LoVo (cell line): ENCODE measurements at regions not wholly inside any gene's neighbourhood (a gene's known extent, or its start where the extent isn't known, plus 50 kb on each side); places are given as distances from the start of the nearest gene placed in this dataset.
"Not testable (repeated sequence)": the region's sequence is repeated elsewhere in the genome, so short reads cannot be mapped to it uniquely, and the experiment has no call there.

Experiments
- DNase-seq: peaks from one replicate; pipeline ENCODE4 v3.0.0-alpha.2; 2016; ENCODE audit warnings: low spot score

DNA sequence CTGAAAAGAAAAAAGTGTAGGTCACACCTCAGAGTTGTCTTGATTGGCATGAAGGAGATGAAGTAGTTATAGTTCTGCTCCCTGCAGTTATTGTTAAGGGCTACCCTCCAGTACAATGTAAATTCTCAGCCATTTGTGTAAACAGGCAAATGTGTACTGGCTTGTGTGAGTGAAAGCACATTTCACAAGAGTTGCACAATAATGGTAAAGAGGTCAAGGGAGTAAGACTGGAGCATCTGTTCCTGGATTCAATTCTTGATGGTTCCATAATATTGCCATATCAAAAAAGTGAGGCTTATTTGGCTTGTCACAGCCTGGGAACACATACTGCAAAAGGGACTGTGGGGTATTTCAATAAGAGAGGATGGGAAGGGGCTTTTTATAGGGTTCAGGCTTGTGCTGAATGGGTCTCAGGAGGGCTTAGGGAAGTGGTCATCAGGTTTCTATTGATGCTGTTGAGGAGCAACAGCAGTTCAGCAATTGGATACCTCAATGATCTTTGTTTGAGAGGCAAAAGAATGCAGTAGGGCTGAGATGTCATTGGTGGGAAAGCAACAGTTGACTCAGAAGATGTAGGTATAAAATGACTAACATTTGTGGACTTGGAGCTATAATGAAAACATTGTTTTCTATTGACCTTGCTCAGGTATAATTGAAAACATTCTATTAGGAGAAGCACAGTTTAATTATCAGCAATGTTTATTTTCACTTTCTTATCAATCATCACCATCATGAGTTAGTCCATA lies 402.6 kb downstream of the BCKDHB start:
- DNase-seq: no peak

DNA sequence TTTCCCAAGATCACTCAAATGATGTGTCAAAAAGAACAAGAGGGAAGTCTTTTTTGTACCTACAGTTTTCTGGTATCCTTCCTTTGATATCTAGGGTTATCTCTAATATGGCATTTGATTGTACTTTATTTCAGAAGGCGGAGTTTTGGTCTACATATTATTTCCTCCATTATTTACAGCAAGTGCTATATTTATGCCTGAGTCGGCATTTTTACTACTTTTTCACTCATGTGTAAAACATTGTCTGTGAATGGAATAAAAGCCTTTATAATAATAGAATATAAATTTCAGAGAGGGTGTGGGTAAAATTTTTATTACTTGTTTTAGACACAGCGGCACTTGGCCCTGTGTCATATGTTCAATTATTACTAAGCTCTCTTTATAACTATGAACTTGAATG lies 398.4 kb downstream of the BCKDHB start:
- no peak for DNase-seq

DNA sequence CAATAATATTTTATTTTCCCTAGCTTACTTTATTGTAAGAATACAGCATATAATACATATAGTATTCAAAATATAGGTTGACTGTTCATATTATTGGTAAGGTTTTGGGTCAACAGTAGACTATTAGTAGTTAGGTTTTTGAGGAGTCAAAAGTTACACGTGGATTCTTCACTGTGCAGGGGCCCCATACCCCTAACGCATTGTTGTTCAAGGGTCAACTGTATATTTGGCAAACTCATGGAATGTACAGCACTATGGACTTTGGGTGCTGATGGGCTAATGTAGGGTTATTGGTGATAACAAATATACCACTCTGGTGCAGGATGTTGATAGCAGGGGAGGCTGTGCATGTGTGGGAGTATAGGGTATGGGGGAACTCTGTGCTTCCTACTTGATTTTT lies 397.2 kb downstream of the BCKDHB start:
- DNase-seq: no peak

DNA sequence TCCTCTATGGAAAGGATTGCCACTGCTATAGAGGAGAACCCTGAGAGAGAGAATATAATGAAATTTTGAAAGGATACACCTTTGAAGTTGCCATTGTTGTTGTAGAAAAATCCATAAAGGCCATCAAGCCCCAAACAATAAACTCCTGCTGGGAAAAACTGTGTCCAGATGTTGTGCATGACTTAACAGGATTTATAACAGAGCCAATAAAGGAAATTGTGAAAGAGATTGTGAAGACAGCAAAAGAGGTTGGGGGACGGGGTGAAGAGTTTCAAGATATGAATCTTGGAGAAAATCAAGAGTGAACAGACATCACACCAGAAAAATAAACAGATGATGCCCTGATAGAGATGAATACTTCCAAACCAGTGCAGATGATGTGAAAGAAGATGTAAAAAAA lies 396.4 kb downstream of the BCKDHB start:
- DNase-seq: no peak

DNA sequence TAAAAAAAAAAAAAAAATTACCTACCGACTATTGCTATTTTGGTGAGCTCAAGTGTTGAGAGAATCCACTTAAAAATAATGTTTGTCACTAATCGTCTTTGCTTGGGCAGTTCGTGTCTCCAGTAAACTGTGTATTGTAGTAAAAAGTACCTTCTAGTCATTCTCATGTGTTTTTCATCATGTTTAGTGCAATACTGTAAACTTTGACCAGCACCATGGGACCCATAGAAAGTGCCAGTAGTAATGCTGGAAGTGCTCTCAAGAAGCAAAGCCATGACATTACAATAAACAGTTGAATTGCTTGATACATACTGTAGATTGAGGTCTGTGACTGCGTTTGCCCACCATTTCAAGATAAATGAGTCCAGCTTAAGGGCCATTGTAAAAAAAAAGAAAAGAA lies 395.2 kb downstream of the BCKDHB start:
- no peak for DNase-seq

DNA sequence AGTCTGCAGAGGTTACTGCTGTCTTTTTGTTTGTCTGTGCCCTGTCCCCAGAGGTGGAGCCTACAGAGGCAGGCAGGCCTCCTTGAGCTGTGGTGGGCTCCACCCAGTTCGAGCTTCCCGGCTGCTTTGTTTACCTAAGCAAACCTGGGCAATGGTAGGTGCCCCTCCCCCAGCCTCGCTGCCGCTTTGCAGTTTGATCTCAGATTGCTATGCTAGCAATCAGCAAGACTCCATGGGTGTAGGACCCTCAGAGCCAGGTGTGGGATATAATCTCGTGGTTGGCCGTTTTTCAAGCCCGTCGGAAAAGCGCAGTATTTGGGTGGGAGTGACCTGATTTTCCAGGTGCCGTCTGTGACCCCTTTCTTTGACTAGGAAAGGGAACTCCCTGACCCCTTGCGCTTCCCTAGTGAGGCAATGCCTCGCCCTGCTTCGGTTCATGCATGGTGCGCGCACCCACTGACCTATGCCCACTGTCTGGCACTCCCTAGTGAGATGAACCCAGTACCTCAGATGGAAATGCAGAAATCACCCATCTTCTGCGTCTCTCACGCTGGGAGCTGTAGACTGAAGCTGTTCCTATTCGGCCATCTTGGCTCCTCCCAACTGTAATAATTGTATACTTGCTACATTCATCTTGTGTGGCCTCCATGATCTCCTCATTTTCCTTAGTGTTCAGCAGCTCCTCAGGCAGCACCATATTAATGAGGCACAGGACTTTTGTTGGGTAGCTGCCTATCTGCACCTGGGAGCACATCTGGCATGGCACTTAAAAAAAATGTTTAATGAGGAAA lies 391.4 kb downstream of the BCKDHB start:
- not testable (repeated sequence) for DNase-seq

DNA sequence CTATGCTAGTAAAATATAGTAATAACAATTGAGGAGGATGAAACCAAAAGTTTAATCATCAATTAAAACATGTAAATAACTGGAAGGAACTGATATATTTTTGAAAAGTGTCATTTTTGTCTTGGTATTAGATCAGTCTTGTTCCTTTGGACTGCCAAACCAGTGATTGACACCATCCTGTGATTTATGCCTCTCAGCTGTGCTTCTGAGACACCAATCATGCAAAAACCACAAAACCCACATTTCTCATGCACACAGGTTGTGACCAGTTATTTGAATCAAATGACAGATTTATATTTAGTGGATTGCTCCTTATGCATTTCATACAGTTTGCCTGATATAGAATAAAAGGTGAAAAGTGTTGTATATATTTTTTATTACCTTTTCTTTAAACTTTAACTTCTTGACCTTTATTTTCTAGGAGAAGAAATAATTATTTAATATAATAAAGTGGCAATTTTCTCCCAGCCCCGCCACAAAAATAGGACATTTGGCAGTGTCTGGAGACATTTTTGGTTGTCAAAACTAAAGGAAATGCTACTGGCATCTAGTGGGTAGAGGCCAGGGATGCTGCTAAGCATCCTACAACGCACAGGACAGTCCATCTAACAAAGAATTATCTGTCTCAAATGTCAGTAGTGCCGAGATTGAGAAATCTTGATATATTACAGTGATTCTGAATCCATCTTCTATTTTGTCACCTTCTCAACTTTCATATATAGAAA lies 383.6 kb downstream of the BCKDHB start:
- no peak for DNase-seq

DNA sequence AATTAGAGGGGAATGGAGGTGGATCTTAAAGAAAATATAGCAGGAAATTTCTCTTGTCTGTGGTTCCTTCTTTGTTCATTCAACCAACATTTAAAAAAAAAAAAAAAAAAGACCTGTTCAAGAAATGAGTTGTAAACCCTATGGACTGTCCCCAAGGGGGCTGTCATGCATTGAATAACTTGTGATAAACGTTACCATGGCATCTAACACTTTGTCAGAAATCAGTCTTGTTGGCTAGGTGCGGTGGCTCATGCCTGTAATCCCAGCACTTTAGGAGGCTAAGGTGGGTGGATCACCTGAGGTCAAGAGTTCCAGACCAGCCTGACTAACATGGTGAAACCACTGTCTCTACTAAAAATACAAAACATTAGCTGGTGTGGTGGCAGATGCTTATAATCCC lies 381.7 kb downstream of the BCKDHB start:
- DNase-seq: no peak

DNA sequence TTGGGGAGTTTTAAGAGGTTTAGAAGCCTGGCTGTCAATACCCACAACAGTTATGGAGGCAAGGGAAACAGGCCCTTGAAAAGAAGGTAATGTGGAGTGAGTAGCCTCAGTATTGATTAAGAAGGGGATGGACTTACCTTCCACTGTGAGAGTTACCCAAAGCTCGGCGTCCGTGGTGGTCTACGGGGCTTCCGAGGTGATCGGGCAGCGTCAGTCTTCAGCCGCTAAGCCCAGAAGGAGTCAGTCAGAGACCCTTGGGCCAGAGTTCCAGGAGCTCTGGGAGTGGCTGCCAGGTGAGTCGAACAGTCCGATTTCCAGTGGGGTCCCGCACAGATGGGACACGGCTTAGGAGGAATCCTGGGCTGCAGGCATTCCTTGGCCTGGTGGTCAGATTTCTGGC lies 379.0 kb downstream of the BCKDHB start:
- DNase-seq: not testable (repeated sequence)

DNA sequence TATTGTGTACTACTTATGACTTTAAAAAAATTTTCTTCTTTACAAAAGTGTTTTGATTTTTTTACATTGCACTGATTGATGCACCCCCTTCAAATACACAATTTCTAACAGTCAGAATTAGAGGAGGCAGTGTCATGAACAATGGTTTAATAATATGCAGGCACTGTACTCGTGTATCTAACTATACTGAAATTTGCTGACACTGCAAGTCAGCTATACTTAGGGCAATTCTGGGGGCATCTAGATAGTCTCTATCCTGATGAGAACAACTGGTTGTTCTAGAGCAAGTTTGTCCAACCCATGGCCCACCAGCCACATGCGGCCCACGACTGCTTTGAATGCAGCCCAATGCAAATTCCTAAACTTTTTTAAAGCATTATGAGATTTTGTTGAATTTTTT lies 375.6 kb downstream of the BCKDHB start:
- no peak for DNase-seq

DNA sequence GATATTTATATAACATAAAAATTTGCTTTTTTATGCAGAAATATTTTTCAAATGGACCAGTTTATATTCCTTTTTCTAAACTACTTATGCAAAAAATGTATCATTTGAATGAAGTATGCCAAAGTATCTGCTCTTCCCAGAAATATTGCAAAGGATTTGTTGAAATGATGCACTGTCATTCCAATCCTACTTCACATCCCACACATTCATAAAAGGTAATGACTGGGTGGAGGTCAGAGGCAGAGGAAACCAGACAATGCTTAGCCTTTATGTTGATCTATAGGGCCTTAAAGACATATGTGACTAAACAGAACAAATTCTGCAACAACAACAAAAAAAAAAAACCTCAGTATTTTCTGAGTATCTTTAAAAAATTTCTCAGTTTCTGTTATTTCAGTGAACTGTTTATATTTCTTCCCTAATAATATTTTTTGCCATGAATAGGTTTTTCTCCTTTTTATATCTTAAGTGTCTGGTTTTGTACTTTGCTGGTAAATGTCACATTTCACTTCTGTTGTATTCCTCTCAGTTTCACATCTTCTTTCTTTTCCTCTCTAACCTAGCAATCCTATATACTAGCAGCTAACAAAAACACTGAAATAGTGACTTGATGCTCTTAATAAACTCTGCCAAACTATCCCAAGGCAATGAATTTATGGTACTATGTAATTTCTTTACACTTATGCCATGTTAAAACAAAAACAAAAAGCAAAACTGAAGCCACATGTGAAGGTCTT lies 374.1 kb downstream of the BCKDHB start:
- DNase-seq: no peak

DNA sequence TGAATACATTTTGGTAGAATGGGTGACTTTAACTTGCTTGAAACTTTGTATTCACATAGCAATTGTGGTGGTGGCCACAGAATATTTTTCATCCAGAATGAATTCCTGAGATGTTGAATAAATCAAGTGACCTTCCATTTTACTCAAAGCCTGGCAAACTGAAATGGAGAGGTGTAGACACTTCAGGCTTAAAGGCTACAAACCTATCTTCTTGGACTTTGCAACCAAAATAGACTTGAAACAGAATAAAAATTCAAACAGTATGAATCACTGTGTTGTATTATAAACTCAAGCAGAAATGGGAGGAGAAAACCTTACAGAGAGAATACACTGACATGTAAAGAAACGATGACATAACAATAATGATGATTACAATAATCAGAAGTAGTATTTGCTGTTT lies 371.6 kb downstream of the BCKDHB start:
- no peak for DNase-seq

DNA sequence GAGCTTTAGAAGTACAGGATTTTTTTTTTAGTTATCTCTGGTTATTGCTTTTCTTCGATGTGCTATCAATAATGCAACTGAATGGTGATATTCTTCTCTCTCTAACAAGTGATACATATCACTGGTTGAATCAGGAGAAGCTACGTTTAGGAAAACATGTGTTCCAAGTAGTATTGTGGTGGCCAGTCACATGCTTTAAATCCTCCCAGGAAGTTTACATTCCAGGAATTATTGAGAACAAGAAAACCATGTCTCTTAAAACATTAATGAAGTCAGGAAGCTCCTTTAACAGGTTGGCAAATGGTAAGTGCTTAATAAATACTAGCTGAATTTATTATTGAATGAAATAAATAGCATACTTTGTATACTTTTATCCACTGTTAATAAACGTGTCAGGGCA lies 371.1 kb downstream of the BCKDHB start:
- no peak for DNase-seq

DNA sequence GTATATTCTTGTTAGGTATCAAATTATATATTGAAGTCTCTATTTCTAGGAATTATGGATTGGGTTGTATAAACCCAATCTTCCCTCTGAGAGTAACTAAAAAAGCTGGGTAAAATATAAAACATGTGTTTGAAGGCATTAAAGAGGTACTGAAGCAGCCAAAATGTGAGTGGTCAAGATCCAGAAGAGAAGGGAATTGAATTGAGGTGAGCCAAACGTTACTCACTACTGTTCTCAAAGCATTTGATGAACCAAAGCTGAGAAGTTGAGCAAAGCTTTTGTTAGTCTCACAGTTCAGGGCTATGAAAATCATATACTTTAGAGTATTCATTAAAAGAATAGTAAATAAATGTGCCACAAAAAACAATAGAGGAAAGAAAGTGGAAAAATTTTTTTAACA lies 365.8 kb downstream of the BCKDHB start:
- no peak for DNase-seq

DNA sequence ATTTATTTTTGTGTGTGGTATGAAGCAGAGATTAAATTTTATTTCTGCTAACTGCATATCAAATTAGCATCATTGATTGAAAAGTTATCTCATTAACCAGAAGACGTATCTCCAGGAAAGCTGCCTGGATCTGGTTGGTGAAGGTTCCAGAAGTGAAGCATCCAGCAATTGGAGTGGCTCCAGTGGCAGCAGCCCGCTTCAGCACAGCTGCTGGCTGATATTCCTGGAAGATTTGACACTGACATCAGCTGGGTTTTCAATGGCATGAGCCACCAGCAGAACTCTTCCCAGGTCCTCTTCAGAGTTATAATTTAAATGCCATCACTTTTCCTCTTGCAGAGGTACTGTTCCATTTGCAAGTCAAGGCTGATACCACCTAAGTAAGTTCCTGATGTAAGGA lies 363.5 kb downstream of the BCKDHB start:
- no peak for DNase-seq

DNA sequence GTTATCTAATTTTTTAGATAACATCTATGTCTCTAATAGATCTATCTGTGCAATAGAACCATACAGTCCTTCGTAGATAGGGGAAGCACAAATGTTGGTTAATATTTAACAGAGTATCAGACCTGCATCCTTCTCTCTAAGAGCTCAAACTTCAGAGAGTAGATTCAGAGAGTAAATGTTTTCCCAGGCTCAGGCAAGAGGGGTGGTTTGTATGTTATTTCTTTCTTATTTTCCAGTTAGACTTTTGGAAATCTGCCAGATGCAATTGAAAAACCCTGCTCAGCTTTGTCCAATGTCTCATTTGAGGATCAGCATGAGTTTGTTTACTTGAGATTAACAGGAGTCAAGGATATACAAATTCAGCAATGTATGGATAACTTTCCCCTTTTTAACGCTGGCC lies 361.9 kb downstream of the BCKDHB start:
- DNase-seq: peak; percentile 58

DNA sequence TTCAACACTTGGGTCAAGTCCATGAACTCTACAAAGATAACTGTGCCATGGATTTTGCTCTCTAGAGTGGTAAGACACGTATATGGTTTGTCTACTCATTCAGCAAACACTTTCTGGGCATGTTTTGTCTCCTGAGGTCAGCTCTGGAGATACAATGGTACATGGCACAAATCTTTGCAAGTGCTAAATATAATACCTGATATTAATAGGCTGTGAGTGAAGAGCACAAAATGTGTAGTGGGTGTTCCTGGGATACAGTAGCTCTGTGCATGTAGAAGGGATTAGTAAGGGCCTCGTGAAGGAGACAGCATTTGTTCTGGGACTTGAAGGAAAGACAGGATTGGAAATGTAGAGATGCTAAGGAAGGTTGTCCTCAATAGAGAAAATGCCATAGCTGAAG lies 360.9 kb downstream of the BCKDHB start:
- no peak for DNase-seq

DNA sequence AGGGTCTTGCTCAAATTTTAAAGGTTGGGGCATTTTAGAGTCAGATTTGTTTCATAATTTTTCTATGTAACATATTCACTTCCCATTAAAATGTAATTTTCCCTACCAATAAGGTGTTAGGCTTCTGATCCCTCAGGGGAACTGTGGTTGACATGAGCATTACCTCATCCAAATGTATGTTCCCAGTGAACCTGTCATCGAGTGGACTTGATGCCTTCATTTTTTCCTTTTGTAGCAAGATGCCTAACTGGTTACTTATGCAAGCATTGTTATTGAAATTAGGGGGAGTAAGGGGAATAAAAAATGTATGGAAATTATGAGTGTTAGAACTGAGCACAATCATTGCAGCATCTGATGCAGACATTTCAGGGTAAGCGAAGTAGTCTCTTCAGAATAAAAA lies 360.5 kb downstream of the BCKDHB start:
- no peak for DNase-seq

DNA sequence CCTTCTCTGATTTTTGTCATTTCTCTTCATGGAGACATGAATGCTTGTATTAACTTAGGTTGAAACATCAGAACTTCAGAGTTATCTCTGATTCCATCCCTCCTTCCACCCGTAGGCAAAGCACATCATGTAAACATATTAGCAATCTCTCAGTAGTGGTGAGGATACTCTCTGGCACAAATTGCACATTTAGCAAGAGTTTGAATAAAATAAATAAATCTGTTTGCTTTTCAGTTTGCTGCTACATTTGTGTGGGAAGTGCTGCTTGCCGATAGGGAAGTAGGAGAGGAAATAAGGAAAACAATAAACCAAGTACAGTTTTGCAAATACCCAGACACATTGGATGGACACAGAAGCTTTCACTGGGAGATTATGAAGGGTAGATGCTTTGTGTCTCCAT lies 359.0 kb downstream of the BCKDHB start:
- no peak for DNase-seq

DNA sequence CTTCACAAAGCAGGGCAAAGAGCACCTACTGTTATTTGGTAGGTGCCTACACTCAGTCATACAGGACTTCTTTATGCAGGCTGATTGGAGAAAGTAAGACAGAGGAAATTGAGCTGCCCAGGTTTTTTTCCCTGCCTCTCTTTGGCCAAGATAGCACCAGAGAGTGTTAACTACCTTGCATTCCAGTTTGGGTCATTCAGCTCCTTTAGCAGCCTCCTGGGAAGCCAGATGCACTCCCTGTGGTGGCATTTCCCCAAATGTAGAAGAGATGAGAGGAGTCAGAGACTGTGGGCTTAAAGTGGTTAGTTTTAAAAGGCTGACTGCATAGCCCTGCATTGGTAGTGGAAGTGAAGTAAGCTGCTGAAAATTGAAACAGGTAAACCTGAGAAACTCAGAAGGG lies 358.4 kb downstream of the BCKDHB start:
- no peak for DNase-seq

DNA sequence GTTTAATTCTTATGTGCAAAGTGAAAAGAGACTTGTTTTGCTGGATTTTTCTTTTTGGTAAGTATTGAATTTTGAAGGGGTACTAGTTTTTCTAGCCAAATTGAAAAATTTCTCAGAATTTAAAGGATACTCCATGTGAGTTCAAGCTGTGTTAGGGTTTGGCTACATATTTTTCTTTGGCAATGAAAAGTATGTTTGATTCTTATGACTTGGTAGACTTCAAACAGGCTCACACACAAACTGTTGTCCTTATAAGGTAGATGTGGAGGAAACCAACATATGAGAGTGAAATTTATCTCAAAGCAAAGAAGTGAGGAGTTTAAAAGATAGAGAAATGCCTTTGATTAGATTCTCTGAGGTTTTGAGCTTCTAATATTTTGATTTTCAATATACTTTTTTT lies 356.7 kb downstream of the BCKDHB start:
- DNase-seq: no peak

DNA sequence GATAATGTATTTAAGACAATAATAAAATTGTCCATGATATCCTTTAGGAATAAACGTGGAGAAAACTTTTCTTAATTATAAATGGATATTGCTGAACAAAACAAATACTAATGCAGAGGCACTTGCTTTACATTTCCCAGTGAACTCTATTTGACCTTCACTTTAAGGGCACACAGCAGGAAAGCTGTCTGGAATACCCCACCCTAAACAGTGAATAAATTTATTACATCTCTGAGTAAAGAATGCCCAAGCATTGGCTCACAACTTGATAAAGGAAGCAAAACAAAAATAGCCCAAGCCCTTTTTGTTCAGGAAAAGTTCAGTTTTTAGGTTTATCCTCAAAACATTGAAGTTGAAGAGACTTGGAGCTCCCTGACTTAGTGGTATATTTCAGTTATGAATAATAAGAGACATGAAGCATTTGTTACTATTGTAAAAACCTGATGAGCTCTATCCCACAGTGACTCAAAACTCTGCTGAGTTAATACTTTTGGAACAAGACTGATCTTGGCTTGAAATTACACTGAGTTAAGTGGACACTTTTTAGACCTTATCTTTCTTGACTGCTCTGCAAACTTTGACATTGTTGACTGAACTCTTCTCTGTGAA lies 353.9 kb downstream of the BCKDHB start:
- DNase-seq: peak; percentile 22
